Stimulated activated CD4-positive, alpha-beta T cell treated with anti-CD3 and anti-CD28 coated beads, Interleukin-2, amount 100 ng/mL, for 24 hours (primary cell): ENCODE measurements at regions not wholly inside any gene's neighbourhood (a gene's known extent, or its start where the extent isn't known, plus 50 kb on each side); places are given as distances from the start of the nearest gene placed in this dataset.

Experiments used
- DNase-seq, 2 donors: peaks; one replicate each; pipeline ENCODE4 v3.0.0-alpha.2; 2020

DNA sequence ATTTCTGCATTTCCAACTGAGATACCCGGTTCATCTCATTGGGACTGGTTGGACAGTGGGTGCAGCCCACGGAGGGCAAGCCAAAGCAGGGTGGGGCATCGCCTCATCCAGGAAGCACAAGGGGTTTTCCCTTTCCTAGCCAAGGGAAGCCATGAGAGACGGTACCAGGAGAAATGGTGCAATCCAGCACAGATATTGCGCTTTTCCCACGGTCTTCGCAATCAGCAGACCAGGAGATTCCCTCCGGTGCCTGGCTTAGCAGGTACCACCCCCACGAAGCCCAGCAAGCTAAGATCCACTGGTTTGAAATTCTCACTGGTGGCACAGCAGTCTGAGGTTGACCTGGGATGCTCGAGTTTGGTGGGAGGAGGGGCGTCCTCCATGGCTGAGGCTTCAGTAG, 527.0 kb downstream of the TLE1 start:
- no peak for DNase-seq

DNA sequence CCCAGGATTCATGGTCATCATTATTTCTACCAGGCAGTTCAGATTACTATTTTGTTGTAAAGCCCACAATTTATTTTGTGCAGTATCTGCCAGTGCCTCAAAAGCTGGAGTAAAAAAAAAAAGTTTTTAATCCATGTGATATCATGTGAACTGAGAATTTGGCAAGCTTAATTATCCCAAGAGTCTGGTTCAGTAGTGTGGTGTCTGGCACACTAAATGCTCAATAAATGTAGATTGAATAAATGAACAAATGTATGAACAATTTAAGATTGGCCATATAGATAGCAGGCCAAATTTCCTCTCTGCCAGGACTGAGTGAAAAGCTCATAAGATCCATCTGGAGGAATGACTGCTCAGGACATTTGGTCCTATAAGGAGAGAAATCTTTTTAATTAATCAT, 533.0 kb downstream of the TLE1 start:
- no peak for DNase-seq

DNA sequence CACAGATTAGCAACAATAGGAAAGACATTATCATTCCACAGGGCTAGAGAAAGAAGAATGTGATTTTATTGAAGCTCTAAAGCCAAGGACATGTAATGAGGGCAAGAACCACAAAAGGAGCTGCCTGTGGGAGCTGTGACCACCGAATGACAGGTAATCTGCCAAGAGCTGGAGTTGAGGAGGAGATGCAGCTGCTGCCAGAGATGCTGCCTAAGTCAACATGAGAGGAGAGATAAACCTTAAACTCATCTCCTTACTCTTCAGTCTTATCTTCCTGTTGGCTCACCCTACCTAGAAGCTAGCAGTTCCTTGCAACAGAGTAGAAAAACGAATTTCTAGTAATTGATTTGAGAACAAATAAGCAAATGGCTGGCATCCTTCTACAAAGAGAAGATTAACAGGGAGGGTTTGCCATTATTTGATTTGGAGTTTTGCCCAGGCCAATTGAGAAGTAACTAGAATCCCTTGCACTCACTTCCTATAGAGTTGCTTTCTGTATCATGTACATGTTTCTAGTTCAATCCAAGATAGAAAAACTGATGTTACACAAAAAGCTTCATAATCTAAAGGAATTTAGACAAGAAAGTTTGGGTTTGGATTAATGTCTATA, 539.2 kb downstream of the TLE1 start:
- no peak for DNase-seq

DNA sequence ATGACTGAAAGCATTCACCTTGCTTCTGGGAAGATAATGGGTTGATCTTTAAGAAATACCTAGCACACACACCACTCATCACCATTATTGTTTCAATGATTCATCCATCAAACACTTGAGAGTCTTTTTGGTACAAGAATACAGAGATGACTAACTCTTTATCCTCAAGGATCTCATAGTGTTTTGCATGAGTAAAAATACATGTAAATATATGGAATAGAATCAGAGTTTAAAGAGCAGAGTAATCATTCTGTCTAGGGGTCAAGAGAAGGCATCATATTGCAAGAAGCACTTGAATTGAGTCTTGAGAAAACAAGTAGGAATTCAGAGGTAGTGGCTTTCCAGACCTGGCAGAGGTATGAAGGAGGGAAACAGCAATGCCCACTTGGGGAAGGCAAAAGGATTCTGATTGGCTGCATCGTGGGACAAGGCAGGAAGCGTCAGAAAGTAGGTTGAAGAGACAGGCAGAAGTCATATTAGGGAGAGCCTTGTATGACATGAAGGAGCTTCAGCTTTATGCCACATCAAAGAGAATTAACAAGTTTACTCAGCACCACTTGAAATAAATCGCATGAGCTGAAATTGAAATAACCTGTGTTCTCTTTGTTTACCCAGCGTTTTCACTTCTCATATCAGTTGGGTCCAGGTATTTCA, 542.5 kb downstream of the TLE1 start:
- no peak for DNase-seq

DNA sequence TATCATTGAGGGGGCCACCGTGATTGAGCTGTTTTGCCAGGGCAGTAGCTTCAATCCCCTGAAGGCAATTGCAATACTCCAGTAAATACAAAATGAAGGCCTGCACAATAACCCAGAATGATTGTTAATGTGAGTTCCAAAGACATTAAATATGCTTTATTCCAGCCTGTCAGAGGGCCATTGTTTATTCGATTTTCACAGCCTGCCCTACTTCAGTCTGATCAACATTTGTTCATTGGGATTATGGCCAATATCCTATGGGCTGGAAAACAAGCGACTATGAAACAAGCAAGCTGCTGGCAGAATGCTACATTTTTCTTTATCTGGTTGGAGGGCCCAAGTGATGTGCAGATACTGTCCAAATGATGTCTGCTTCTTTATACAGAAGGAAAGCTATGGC, 543.1 kb downstream of the TLE1 start:
- no peak for DNase-seq

DNA sequence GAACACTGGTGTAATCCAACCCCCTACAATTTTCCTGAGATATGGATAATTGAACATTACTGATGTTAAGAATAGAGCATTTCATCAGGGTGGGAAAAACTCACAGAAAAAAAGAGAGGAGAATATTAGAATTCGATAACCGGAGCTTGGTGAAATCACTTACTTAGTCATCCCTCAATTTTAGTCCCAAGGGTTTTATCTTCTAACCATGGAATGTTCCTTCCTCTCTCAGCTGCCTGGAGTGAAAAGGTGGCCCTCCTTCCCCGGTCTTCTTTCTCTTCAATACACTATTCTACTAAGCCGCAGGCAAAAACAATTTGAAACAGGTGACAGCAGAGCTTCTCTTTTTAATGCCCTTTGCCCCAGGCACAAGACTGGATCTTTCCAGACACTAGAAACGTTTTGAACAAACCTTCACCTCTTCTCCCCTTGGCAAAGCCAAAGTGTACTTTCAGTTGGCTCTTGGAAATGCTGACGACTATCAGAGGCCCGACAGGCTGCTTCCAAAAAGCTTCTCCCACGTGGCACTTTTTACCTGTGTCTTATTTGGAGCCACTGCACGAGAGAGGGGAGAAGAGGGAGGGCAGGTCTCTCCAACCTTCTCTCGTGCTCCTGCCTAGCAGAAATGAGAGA, 543.9 kb downstream of the TLE1 start:
- DNase-seq: no peak

DNA sequence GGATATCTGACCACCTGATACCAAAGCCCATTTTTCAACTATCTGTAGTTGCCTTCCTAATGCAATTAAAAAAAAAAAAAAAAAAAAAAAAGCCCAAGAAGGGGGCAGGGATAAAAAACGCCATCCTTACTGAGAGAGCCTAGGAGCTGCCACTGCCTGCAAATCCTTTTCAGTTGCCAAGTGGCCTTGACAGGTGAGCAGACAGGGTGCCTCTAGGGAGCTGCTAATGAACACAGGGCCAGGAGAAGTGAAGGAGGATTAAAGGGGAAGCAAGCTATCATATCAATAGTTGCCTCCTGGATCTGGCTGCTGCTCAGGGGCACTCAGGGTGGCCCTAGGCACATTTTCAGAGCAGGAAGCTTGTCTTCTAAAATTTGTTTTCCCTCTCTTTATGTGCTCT, 547.4 kb downstream of the TLE1 start:
- no peak for DNase-seq

DNA sequence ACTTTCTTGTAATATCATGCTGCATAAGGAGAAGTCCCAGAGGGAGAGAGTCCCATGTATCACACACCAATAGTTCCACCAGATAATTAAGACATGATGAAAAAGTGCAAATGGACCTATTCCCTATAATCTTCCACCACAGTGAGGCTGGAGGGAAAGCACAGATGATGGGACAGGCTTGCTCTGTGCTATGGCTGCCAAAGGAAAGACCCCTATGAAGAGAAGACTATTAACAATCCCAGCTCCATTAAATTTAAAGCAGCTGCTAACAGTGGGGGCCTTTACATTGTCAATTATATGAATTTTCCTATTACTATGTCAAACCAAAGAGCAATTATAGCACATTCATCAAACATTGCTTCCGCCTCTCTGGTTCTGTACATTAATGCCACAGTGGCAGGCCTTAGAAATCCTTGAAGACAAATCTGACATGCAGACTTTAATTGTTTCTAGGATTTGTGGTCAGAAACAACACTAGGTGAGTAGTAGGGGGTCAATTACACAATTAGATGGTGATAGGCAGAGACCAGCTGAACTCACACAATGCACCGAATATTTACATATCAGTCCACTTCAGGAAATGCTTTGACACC, 551.3 kb downstream of the TLE1 start:
- DNase-seq: no peak

DNA sequence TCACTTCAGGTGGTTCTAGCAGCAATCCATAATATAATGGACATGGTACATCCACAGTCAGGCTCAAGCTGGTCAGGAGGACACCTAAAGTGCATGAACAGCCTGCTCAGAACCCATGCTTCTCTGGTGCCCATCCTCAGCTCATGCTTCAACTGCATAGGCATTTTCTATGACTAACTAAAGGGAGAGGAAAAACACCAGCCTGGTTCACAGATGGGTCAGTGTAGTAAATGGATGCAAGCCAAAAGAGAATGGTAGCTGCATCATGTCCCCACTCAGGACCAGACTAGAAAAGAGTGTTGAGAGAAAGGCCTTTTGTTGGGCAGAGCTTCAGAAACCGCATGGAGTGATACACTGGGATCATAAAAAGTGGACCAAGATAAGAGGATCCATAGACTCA, 556.6 kb downstream of the TLE1 start:
- no peak for DNase-seq

DNA sequence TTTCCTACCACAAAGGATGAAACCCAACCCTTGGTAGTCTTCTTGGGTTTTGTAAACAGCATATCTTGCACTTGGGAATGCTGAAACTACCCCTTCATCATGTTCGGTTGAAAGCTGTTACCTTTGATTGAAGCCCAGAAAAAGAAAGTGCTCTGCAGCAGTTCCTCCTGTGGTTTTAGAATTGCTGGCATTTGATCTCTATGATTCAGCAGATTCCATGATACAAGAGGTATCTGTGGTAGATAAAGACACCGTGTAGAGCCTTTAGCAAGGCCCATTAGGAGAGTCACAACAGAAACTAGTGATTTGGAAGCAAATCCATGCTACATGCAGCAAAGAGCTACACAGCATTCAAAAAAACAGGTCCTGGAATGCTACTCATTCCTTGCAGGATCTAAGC, 557.0 kb downstream of the TLE1 start:
- DNase-seq: no peak

DNA sequence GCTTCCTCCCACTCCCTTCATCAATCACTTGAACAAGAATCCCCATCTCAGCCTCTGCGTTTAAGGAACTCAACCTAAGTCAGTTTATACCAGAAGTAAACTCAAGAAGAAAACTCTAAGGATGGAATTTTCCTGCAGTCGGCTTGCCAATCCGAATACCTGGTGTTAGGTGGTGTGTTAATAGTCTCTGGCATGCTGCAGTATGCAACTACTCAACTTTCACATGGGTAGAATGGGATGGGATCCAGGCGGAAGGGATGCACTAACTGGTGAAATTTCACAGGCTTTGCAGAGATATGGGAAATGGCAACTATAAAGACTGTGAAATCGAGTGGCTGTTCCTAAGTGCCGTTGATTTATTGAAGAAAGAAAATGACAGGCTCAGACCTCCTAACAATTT, 560.6 kb downstream of the TLE1 start:
- DNase-seq: no peak

DNA sequence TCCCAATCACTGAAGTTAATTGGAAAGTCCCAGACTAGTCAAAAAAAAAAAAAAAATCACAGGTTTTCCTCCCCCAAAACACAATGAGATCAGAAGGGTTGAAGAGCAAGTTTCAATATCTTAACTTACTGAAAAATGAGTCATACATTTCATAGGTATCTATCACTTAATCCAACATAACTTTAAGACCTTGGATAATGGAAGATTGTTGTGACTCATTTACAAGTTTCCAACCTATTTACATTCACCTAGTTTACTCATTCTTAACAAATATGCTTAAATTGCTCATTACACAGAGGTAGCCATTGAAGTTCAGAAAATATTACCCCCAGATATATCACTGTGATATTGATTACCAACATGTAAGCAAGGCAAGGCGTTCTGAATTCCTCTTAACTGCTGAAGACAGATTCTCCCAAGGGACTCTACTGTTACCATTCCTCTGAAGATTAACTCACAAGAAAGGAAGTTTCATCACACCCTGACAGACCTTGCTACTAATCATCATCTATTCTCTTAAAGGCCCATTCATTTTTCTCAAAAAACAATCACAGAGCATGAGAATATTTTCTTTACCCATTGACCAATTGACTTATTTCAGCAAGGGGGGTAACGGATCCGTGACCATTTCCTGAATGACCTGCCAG, 563.8 kb downstream of the TLE1 start:
- DNase-seq: no peak

DNA sequence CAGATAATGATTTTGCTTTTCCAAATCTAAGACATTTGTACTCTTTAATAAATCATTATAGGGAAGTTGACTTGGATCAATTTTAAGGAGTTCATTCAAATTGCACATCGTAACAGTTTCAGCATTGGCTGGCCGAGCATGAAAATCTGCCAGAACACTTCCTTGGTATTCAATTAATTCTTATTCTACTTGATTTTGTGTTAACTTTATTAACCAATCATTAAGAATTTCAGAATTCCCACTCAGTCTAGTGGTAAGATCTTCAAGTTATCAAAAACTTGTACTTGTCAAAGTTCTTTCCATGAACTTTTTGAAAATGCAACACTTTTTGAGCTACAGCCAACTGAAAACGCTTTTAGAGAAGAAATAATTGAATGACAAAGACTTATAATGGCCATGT, 565.8 kb downstream of the TLE1 start:
- DNase-seq: no peak

DNA sequence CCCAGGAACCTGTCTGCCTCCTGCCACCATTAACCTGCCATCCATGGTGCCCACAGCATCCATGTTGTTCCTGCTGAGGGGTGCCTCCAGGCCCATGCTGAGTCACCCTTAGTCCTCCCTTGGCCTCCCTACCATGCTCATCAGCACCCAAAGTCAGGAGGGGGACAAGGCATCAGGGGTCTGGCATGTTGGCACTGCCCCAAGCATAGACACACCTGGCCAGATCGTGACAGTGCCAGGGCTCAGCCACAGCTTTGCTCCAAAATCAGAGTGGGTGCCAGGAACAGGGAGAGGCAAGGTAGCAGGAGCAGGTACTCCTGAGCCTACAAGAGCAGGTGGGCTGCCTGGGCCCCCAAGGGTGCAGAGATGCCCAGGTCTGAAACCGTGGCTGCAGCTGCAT, 566.6 kb downstream of the TLE1 start:
- no peak for DNase-seq

DNA sequence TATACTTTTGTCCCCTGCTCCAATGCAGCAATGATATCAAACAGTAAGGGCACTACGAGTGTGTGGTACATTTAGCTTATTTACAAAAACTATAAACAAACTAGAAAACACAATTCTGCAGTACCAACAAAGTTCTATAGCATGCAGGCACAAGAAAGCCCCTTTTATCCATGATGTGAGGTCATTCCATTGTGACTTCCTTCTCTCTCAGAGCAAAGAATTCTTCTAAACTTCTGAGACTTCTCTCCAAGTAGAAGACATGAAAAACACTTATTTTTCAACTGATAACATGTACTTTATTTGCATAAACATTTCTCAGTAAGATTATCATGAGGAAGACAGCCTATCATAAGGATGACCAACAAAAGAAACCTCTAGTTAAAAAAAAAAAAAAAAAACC, 569.8 kb downstream of the TLE1 start:
- no peak for DNase-seq

DNA sequence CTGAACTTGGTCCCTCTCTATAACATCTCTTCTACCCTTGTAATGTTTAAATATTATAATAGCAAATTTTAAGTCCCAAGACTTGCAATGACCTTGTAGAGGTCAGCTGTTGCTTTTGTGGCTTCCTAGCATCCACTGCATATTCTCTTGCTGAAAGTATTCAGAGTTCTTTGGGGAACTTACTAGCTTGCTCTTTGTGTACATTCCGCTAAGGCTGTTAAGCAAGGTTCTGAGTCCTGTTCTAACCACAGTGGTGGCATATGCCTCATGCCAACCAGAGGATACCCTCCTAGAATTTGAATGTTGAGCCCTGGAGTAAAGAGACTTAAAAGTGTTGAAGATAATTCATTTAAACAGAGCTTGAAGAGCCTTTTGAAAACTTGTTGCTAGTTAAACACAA, 570.9 kb downstream of the TLE1 start:
- no peak for DNase-seq

DNA sequence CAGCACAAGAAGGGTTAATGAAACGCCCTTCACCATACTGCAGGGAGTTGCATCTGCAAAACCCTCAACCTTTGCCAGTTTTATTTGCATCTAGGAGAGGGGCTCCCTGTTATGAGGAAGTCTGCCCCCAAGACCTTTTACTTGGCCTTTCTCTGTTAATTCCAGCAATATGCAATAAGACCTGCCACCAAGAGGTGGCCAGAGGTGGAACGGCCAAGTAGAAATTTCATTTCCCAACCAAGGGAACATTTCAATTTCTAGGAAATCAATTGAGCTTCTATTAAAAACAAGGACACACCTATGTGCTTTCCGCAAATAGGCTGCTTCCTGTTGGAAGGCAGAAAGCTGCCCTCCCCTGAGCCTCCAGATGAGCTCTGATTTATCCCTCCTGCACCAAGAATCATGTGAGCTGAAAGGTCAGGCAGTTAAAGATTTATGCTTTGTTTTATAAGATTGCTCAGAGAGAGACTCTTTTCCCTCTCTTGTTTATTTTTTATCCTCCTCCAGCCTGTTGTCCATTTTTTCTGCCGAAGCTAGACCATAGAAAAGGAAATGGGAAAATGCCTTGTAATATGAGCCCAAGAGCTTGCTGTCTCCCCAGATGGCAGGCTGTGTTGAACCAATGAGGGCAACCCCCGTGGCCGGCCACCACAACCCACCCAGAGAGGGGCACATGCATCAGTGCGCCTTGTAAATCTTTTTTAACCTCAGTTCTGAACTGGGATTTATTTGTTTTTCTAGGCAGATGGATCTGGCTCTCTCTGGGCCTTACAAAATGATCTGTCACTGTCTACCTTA, 572.8 kb downstream of the TLE1 start:
- no peak for DNase-seq

DNA sequence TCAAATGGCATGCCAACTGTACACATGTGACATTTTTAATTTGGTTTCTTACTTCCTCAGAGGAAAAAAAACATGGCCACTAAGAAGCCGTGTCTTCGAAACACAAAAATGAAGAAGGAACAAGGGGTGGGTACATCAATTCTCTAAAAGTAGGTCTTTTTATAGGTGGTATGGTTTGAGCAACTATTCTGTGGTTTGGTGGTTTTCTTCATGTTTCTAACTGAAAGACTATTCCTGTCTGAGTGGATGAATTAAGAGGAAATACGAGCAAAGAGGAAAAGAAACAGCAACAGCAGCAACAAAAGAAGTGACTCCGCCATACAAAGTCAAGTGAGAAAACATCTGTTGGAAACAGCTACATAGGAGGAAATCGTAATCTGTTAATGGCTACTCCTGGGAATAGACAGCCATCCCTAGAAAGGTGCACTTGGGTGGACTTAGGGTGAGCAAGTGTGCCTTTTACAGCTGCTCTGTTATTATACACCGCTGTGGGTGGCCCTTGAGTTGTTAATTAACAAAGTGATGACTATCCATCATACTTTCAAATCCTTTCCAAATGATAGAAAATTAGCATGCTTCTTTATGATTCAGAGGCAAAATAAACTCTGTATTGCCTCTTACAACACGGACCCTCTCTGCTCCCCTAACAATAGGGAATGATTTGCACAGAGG, 575.8 kb downstream of the TLE1 start:
- no peak for DNase-seq

DNA sequence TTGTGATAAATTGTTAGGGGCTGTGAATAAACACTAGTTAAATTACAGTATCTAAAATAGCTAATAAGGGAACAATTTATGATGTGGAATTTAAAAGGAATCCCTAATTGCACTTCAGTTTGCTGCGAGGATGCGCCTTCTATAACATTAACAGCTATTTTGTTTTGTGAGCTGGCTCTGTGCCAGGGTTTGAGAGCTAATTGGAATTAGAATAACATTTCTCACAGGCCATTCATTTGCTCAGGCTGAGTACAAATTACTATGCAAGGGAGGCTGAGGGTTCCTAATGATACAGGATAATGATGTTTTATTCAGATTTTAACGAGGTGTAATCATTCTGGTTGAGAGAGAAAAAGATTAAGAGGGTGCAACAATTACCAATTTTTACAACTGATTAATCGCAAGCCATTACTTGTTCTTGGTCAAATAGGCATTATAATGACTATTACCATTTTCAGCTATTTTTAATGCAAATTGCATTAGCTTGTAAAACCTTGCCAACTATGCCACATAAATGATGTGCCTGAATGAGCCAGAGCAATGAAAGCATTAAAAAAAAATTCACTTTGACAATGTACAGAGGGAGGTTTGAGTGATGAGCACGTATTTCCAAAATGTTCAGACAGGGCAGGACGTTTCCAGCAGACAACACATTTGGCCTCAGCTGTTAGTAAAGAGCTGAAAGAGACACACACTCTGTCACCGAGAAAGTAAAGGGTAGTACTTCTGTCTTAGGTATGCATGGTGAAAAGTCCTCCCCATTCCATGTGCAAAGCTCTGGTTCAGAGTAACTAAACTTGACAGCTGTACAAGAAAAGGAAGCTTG, 576.5 kb downstream of the TLE1 start:
- DNase-seq: no peak

DNA sequence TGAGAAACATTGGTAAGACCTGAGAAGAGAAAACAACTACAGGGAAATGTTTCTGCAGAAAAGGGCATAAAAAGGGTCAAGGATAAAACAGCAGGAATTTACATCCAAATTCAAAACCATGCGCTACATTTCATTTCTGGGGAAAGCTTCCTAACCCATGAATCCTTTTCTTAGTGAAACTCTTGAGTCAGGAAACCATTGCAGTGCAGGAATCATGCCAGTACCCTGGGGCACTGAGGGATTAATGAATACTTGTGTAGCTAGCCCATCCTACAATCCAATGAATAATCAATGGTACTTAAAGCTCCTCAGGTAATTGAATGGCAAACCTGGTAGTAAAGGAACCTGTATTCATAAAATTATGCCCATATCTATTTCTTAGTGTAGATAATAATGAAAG, 580.5 kb downstream of the TLE1 start:
- DNase-seq: no peak

DNA sequence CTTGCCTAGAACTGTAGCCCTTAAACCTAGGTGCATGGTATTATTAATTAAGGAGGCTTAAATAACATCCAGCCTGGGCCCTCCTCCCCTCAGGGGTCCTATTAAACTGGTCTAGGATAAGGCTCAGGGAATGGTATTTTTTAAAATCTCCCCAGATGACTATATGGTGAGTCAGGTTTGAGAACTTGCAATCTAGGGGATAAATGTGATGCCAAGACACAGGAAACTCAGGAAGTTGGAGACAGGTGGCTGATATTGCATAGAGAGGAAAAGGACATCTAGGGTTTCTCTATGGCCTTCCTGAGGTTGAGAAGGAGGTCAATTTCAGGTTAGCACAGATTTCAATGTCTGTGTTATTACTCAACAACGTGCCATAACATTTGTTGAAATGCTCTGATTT, 581.0 kb downstream of the TLE1 start:
- no peak for DNase-seq
